Panc1 (cell line): ENCODE measurements at regions not wholly inside any gene's neighbourhood (a gene's known extent, or its start where the extent isn't known, plus 50 kb on each side); places are given as distances from the start of the nearest gene placed in this dataset.

Source experiments
- POLR2AphosphoS5 ChIP-seq: IDR thresholded peaks from 2 replicates; pipeline ENCODE4 v1.6.1; 2012; ENCODE audit warnings: mild to moderate bottlenecking, low read depth, low read length, moderate library complexity
- TCF7L2 ChIP-seq: IDR thresholded peaks from 2 replicates; pipeline ENCODE4 v1.6.1; 2011; ENCODE audit warnings: mild to moderate bottlenecking, low read depth, low read length, inconsistent platforms
- TF ChIP-seq, protein P1 (sequence below), 2 experiments: IDR thresholded peaks; 2 replicates each; pipeline ENCODE4 v1.6.1; 2011 to 2012; ENCODE audit warnings: low read depth in 2 of 2, control low read depth in 1 of 2, low read length in 1 of 2, mild to moderate bottlenecking in 1 of 2, moderate library complexity in 1 of 2; ENCODE audit not compliant: insufficient read depth in 1 of 2
- TF ChIP-seq, protein P2 (sequence below): fragments of 450-650 bp; IDR thresholded peaks from 2 replicates; pipeline ENCODE4 v1.5.1; 2017; ENCODE audit warnings: mild to moderate bottlenecking

DNA sequence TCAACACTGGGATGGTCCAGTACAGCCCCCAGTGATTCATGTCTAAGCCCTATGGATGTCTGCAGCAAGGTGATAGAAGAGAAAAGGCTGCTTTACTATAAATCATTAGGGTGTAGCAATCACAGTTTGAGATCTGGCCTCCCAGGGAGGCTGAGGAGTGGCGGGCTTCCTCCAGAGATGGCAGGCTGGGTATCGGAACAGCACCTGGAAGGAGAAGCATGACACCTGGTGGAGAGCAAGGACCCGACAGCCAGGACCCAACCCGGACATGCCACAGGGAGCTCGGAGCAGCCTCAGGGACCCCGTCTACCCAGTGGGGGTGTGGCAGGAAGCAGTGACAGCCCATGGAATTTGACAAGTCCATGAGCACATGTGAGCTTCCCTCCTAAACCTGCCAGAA is 114.8 kb upstream of the CD93 start:
- TF ChIP-seq, protein P1, sequence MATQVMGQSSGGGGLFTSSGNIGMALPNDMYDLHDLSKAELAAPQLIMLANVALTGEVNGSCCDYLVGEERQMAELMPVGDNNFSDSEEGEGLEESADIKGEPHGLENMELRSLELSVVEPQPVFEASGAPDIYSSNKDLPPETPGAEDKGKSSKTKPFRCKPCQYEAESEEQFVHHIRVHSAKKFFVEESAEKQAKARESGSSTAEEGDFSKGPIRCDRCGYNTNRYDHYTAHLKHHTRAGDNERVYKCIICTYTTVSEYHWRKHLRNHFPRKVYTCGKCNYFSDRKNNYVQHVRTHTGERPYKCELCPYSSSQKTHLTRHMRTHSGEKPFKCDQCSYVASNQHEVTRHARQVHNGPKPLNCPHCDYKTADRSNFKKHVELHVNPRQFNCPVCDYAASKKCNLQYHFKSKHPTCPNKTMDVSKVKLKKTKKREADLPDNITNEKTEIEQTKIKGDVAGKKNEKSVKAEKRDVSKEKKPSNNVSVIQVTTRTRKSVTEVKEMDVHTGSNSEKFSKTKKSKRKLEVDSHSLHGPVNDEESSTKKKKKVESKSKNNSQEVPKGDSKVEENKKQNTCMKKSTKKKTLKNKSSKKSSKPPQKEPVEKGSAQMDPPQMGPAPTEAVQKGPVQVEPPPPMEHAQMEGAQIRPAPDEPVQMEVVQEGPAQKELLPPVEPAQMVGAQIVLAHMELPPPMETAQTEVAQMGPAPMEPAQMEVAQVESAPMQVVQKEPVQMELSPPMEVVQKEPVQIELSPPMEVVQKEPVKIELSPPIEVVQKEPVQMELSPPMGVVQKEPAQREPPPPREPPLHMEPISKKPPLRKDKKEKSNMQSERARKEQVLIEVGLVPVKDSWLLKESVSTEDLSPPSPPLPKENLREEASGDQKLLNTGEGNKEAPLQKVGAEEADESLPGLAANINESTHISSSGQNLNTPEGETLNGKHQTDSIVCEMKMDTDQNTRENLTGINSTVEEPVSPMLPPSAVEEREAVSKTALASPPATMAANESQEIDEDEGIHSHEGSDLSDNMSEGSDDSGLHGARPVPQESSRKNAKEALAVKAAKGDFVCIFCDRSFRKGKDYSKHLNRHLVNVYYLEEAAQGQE (IDR thresholded peaks at IDR 0.05; ENCODE audit: insufficient read depth in 1 of 2, low read depth in 2 of 2, low read length in 1 of 2) = no peak
- TF ChIP-seq, protein P2, sequence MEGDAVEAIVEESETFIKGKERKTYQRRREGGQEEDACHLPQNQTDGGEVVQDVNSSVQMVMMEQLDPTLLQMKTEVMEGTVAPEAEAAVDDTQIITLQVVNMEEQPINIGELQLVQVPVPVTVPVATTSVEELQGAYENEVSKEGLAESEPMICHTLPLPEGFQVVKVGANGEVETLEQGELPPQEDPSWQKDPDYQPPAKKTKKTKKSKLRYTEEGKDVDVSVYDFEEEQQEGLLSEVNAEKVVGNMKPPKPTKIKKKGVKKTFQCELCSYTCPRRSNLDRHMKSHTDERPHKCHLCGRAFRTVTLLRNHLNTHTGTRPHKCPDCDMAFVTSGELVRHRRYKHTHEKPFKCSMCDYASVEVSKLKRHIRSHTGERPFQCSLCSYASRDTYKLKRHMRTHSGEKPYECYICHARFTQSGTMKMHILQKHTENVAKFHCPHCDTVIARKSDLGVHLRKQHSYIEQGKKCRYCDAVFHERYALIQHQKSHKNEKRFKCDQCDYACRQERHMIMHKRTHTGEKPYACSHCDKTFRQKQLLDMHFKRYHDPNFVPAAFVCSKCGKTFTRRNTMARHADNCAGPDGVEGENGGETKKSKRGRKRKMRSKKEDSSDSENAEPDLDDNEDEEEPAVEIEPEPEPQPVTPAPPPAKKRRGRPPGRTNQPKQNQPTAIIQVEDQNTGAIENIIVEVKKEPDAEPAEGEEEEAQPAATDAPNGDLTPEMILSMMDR = peak; percentile 72
- TF ChIP-seq TCF7L2 (no peak), POLR2AphosphoS5 (no peak)
